Neural progenitor cell (in vitro differentiated cells): ENCODE measurements at regions not wholly inside any gene's neighbourhood (a gene's known extent, or its start where the extent isn't known, plus 50 kb on each side); places are given as distances from the start of the nearest gene placed in this dataset.

ENCODE experiments used
- CTCF ChIP-seq: fragments of 200-600 bp; sonication (generic); IDR thresholded peaks from 2 replicates; pipeline ENCODE4 v1.5.1; 2017; ENCODE audit warnings: antibody characterized with exemption, mild to moderate bottlenecking
- EZH2 ChIP-seq: fragments of 200-600 bp; sonication (generic); IDR thresholded peaks from 2 replicates; pipeline ENCODE4 v1.6.1; 2017; ENCODE audit warnings: antibody characterized with exemption, mild to moderate bottlenecking, moderate library complexity
- EZH2phosphoT487 ChIP-seq: fragments of 200-600 bp; sonication (generic); IDR thresholded peaks from 2 replicates; pipeline ENCODE4 v1.6.1; 2017; ENCODE audit warnings: antibody characterized with exemption

- TF ChIP-seq CTCF, result no peak
- no peak for TF ChIP-seq EZH2phosphoT487
- no peak for TF ChIP-seq EZH2
Observed at GRCh38 chr16:17983847-17984639, 352.5 kb downstream of the NPIPA8 start.
